DND-41 (cell line): ENCODE measurements at regions not wholly inside any gene's neighbourhood (a gene's known extent, or its start where the extent isn't known, plus 50 kb on each side); places are given as distances from the start of the nearest gene placed in this dataset.
"Not testable (repeated sequence)": the region's sequence is repeated elsewhere in the genome, so short reads cannot be mapped to it uniquely, and the experiment has no call there.

Experiments used
- ATAC-seq: fragments of 200-7000 bp; cut with Tn5 transposase; 3 replicates; pipeline ENCODE4 v1.9.1; 2021; ENCODE audit warnings: low read depth; ENCODE audit not compliant: insufficient read depth
- DNase-seq: peaks from one replicate; pipeline ENCODE4 v3.0.0-alpha.2; 2020
- H2AFZ ChIP-seq: 2 replicates; pipeline ENCODE4 v1.6.0; 2012; ENCODE audit warnings: low read depth, low read length
- H3K27ac ChIP-seq: 2 replicates; pipeline ENCODE4 v1.5.1; 2012; ENCODE audit warnings: low read length, inconsistent platforms
- H3K27me3 ChIP-seq: fragments of 200-600 bp; sonication (generic); 2 replicates; pipeline ENCODE4 v1.6.0; 2012; ENCODE audit warnings: low read length, mild to moderate bottlenecking, inconsistent platforms; ENCODE audit not compliant: insufficient read depth, poor library complexity
- H3K36me3 ChIP-seq: 2 replicates; pipeline ENCODE4 v1.5.1; 2012; ENCODE audit warnings: low read length, inconsistent platforms; ENCODE audit not compliant: insufficient read depth
- H3K4me1 ChIP-seq: 2 replicates; pipeline ENCODE4 v1.5.1; 2012; ENCODE audit warnings: mild to moderate bottlenecking, low read length; ENCODE audit not compliant: insufficient read depth
- H3K4me2 ChIP-seq: 2 replicates; pipeline ENCODE4 v1.6.0; 2012; ENCODE audit warnings: mild to moderate bottlenecking, moderate library complexity, low read length, inconsistent platforms; ENCODE audit not compliant: insufficient read depth
- H3K4me3 ChIP-seq, 2 experiments: fragments of 200-600 bp in 1 of 2; shearing (Covaris generic) in 1 of 2; 2 replicates each; pipeline ENCODE4 v1.5.1; 2012 to 2016; ENCODE audit warnings: inconsistent platforms in 2 of 2, low read length in 2 of 2, mild to moderate bottlenecking in 2 of 2, low read depth in 1 of 2, moderate library complexity in 1 of 2
- H3K79me2 ChIP-seq: 2 replicates; pipeline ENCODE4 v1.6.0; 2012; ENCODE audit warnings: low read length, inconsistent platforms; ENCODE audit not compliant: insufficient read depth
- H3K9ac ChIP-seq: 2 replicates; pipeline ENCODE4 v1.6.0; 2012; ENCODE audit warnings: low read depth, mild to moderate bottlenecking, inconsistent platforms, low read length, moderate library complexity
- H3K9me3 ChIP-seq: 2 replicates; pipeline ENCODE4 v1.5.1; 2012; ENCODE audit warnings: low read length, moderate library complexity, mild to moderate bottlenecking, inconsistent platforms; ENCODE audit not compliant: insufficient read depth, severe bottlenecking
- H4K20me1 ChIP-seq: 2 replicates; pipeline ENCODE4 v1.6.0; 2012; ENCODE audit warnings: low read length; ENCODE audit not compliant: insufficient read depth
- EZH2 ChIP-seq: IDR thresholded peaks from 3 replicates; pipeline ENCODE4 v1.6.1; 2012; ENCODE audit warnings: borderline replicate concordance, low read depth, mild to moderate bottlenecking, moderate library complexity, low read length, inconsistent platforms; ENCODE audit not compliant: severe bottlenecking
- TF ChIP-seq, protein P1 (sequence below): IDR thresholded peaks from 2 replicates; pipeline ENCODE4 v1.5.1; 2012; ENCODE audit warnings: borderline replicate concordance, low read length, moderate library complexity, mild to moderate bottlenecking; ENCODE audit not compliant: poor library complexity, severe bottlenecking; ENCODE audit errors: extremely low read depth

- Histone ChIP-seq H3K27me3 (no peaks in the 10 kb centered on the region), H3K4me3 (no peak overlapping the region), H3K36me3 (no peaks in the 10 kb centered on the region), H2AFZ (no peak overlapping the region), H3K9me3 (no peaks in the 10 kb centered on the region), H3K9ac (no peak overlapping the region), H3K4me2 (no peak overlapping the region), H4K20me1 (no peaks in the 10 kb centered on the region), H3K79me2 (no peaks in the 10 kb centered on the region), H3K27ac (no peak overlapping the region), H3K4me1 (no peaks in the 10 kb centered on the region)
- DNase-seq (no peak), ATAC-seq (no peak)
- no peak for TF ChIP-seq EZH2
- TF ChIP-seq, protein P1, sequence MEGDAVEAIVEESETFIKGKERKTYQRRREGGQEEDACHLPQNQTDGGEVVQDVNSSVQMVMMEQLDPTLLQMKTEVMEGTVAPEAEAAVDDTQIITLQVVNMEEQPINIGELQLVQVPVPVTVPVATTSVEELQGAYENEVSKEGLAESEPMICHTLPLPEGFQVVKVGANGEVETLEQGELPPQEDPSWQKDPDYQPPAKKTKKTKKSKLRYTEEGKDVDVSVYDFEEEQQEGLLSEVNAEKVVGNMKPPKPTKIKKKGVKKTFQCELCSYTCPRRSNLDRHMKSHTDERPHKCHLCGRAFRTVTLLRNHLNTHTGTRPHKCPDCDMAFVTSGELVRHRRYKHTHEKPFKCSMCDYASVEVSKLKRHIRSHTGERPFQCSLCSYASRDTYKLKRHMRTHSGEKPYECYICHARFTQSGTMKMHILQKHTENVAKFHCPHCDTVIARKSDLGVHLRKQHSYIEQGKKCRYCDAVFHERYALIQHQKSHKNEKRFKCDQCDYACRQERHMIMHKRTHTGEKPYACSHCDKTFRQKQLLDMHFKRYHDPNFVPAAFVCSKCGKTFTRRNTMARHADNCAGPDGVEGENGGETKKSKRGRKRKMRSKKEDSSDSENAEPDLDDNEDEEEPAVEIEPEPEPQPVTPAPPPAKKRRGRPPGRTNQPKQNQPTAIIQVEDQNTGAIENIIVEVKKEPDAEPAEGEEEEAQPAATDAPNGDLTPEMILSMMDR, result no peak
These were observed 306.8 kb downstream of the XPNPEP1 start for GRCh38 chr10:109616359-109616980.

GRCh38 chr10:109595356-109595755 lies 328.0 kb downstream of the XPNPEP1 start:
- not testable (repeated sequence) for H2AFZ ChIP-seq, DNase-seq, H3K4me3 ChIP-seq

DNA sequence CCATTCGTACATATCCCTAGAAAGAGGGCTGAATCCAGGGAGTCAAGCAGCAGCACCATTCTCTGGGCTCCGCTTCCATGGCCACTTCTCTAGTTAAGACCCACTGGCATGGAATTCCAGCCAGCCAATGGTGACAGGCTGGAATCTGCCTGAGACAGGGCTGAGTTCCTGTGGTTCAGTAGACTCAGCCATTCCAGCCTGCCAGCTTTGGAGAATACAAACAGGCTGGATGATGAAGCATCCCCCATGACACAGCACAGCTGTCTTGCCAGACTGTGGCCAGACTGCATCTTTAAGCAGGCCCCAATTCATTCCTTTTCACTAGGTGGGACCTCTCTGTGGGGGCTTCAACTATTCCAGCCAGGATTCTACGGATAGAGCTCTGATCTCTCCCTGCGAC lies 329.6 kb downstream of the XPNPEP1 start:
- Histone ChIP-seq H3K27ac (no peak overlapping the region), H3K27me3 (no peaks in the 10 kb centered on the region), H3K4me1 (no peaks in the 10 kb centered on the region), H4K20me1 (no peaks in the 10 kb centered on the region), H3K9ac (no peak overlapping the region), H3K4me2 (no peak overlapping the region), H3K4me3 (no peak overlapping the region), H3K79me2 (no peaks in the 10 kb centered on the region), H2AFZ (no peak overlapping the region), H3K36me3 (no peaks in the 10 kb centered on the region), H3K9me3 (no peaks in the 10 kb centered on the region)
- DNase-seq (no peak), ATAC-seq (no peak)
- no peak for TF ChIP-seq EZH2
- TF ChIP-seq, protein P1, result no peak

More at GRCh38 chr10:109595356-109595755, 328.0 kb downstream of the XPNPEP1 start:
- not testable (repeated sequence) for H3K36me3 ChIP-seq, H3K9me3 ChIP-seq, H3K4me2 ChIP-seq, ATAC-seq, H3K79me2 ChIP-seq, H3K4me1 ChIP-seq, H3K27ac ChIP-seq, H3K9ac ChIP-seq, H3K27me3 ChIP-seq, H4K20me1 ChIP-seq

DNA sequence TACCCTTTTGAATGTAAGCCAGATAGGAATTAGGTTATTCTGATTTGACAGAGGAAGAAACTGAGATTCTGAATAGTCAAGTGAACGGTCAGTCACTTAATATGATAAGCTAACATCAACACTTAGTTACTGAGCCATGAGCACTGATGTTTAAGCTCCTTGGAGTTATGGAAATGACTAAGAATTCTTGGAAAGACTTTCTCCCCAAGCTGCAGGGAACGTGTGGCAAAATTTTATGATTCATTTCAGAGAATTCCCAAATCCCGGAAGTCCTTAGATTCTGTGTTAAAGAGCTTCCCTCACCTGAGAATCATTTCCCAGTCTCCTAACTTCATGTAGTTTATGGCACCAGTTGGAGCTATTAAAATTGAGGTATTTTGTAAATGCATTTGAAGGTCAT lies 330.9 kb downstream of the XPNPEP1 start:
- H3K9ac ChIP-seq, result no peak overlapping the region
- DNase-seq (no peak), ATAC-seq (no peak)
- H3K9me3 ChIP-seq, result no peaks in the 10 kb centered on the region
- no peak overlapping the region for H3K27ac ChIP-seq
- H3K27me3 ChIP-seq, result no peaks in the 10 kb centered on the region
- no peaks in the 10 kb centered on the region for H3K4me1 ChIP-seq
- no peak for TF ChIP-seq EZH2
- TF ChIP-seq, protein P1, result no peak
- no peak overlapping the region for H3K4me3 ChIP-seq
- H4K20me1 ChIP-seq, result no peaks in the 10 kb centered on the region
- no peak overlapping the region for H2AFZ ChIP-seq
- H3K4me2 ChIP-seq, result no peak overlapping the region
- no peaks in the 10 kb centered on the region for H3K36me3 ChIP-seq
- H3K79me2 ChIP-seq, result no peaks in the 10 kb centered on the region
